K562 (cell line): ENCODE measurements at regions not wholly inside any gene's neighbourhood (a gene's known extent, or its start where the extent isn't known, plus 50 kb on each side); places are given as distances from the start of the nearest gene placed in this dataset.

Source experiments
- CEBPB ChIP-seq: fragments of 450-650 bp; IDR thresholded peaks from 2 replicates; pipeline ENCODE4 v1.6.1; 2016; ENCODE audit warnings: missing genetic modification characterization, missing compliant biosample characterization
- CTCF ChIP-seq, 3 experiments: IDR thresholded peaks in 2 of 3; conservative IDR thresholded peaks in 1 of 3; 2 replicates each; pipeline ENCODE4 v1.5.1; 2011 to 2012; ENCODE audit warnings: low read length in 3 of 3, mild to moderate bottlenecking in 3 of 3, control low read depth in 2 of 3, improper control_type of control experiment in 1 of 3, inconsistent platforms in 1 of 3, low read depth in 1 of 3, mixed read lengths in 1 of 3, moderate library complexity in 1 of 3; ENCODE audit not compliant: insufficient read depth in 2 of 3
- EP300 ChIP-seq: IDR thresholded peaks from 2 replicates; pipeline ENCODE4 v1.6.1; 2012; ENCODE audit warnings: low read length, improper control_type of control experiment
- POLR2AphosphoS5 ChIP-seq: IDR thresholded peaks from 2 replicates; pipeline ENCODE4 v1.6.1; 2011; ENCODE audit warnings: mild to moderate bottlenecking, low read depth, low read length, moderate library complexity; ENCODE audit not compliant: control insufficient read depth, insufficient read depth

- TF ChIP-seq POLR2AphosphoS5 = no peak
- TF ChIP-seq EP300 = no peak
- TF ChIP-seq CTCF (IDR thresholded peaks at IDR 0.05 in 2 of 3, conservative IDR thresholded peaks at IDR 0.05 in 1 of 3; ENCODE audit: insufficient read depth in 2 of 3, low read depth in 1 of 3, low read length in 3 of 3) = no peak
- no peak for TF ChIP-seq CEBPB (tag)
These were observed 321.9 kb upstream of the IRX4 start for GRCh38 chr5:2204366-2205184.
